Thyroid gland (tissue), 4 donors: ENCODE measurements at regions not wholly inside any gene's neighbourhood (a gene's known extent, or its start where the extent isn't known, plus 50 kb on each side); places are given as distances from the start of the nearest gene placed in this dataset.

Source experiments
- POLR2A ChIP-seq, 2 donors: fragments of 450-650 bp; IDR thresholded peaks; one replicate each; pipeline ENCODE4 v1.6.1; 2017; ENCODE audit warnings: antibody characterized with exemption in 2 of 2, mild to moderate bottlenecking in 2 of 2, moderate library complexity in 1 of 2
- TF ChIP-seq, protein P1 (sequence below), 6 experiments: fragments of 200-600 bp in 3 of 6; fragments of 450-650 bp in 3 of 6; sonication (generic) in 3 of 6; IDR thresholded peaks; one replicate each; pipeline ENCODE4 v1.5.1; 2016 to 2019; ENCODE audit warnings: antibody characterized with exemption in 6 of 6, mild to moderate bottlenecking in 2 of 6, inconsistent platforms in 1 of 6, moderate library complexity in 1 of 6

DNA sequence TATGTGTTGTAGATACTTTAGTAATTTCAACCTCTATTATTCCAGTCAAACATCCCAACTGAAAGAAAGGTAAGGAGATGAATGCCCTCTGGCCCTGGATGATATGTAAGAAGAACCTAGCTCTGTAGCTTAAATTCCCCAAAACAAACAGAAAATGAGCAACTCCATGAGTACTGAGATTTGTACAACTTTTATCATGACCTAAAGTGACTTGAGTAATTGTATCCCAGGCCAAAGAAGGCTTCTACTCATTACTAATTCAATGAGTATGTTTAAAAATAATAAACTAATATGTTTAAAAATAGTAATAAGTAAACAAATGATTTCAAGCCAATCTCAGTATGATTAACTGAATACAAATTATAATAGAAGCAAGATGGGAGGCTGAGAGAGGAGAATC lies 414.0 kb upstream of the ACTBL2 start:
- TF ChIP-seq, protein P1, sequence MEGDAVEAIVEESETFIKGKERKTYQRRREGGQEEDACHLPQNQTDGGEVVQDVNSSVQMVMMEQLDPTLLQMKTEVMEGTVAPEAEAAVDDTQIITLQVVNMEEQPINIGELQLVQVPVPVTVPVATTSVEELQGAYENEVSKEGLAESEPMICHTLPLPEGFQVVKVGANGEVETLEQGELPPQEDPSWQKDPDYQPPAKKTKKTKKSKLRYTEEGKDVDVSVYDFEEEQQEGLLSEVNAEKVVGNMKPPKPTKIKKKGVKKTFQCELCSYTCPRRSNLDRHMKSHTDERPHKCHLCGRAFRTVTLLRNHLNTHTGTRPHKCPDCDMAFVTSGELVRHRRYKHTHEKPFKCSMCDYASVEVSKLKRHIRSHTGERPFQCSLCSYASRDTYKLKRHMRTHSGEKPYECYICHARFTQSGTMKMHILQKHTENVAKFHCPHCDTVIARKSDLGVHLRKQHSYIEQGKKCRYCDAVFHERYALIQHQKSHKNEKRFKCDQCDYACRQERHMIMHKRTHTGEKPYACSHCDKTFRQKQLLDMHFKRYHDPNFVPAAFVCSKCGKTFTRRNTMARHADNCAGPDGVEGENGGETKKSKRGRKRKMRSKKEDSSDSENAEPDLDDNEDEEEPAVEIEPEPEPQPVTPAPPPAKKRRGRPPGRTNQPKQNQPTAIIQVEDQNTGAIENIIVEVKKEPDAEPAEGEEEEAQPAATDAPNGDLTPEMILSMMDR (IDR thresholded peaks at IDR 0.05): no peak
- TF ChIP-seq POLR2A (IDR thresholded peaks at IDR 0.05): no peak
